NOMO-1 treated with DMSO at 0.1 percent for 48 hours (cell line): ENCODE measurements at regions not wholly inside any gene's neighbourhood (a gene's known extent, or its start where the extent isn't known, plus 50 kb on each side); places are given as distances from the start of the nearest gene placed in this dataset.
"Not testable (repeated sequence)": the region's sequence is repeated elsewhere in the genome, so short reads cannot be mapped to it uniquely, and the experiment has no call there.

ENCODE experiments used
- DNase-seq: peaks from one replicate; lab custom pipeline; 2025; ENCODE audit not compliant: unreplicated experiment; lab: John Stamatoyannopoulos, UW

- not testable (repeated sequence) for DNase-seq
These were observed 49.9 kb upstream of the ELFN1 start for GRCh38 chr7:1620176-1620575.

GRCh38 chr7:1619152-1620079 is 49.6 kb upstream of the PSMG3 start:
- peak; percentile 68 for DNase-seq
